ENCODE measurements at regions not wholly inside any gene's neighbourhood (a gene's known extent, or its start where the extent isn't known, plus 50 kb on each side); places are given as distances from the start of the nearest gene placed in this dataset.
A peak's percentile ranks its signal among the peaks of the same experiment; 100 is the strongest.

- Histone ChIP-seq H2BK5ac (ENCODE audit: low read depth, low read length, poor library complexity, severe bottlenecking) (peak overlapping the region; percentile 77), H2AK9ac (replicated peaks; ENCODE audit: low read depth, low read length, poor library complexity) (no peak overlapping the region), H3K14ac (replicated peaks; ENCODE audit: low read depth, low read length) (peak overlapping the region; percentile 84), H3K9me1 (ENCODE audit: insufficient read depth, low read length) (no peaks in the 10 kb centered on the region), H3K4me1 (ENCODE audit: control insufficient read depth, insufficient read depth, low read length) (peaks cover 2% of the 10 kb centered on the region; the same call in 1 of the 2 replicates), H2BK120ac (ENCODE audit: low read depth, low read length) (peak overlapping the region; percentile 87; the same call in 1 of the 2 replicates), H3K36me3 (ENCODE audit: control insufficient read depth, insufficient read depth, low read length) (no peaks in the 10 kb centered on the region), H4K91ac (ENCODE audit: insufficient read depth, low read depth, low read length) (peak overlapping the region; percentile 45; the same call in 1 of the 2 replicates), H3K27me3 (ENCODE audit: control insufficient read depth, insufficient read depth, low read length) (no peaks in the 10 kb centered on the region), H2AK5ac (ENCODE audit: low read depth, low read length) (0 out of 2 replicates have a peak overlapping the region, but pooled peaks have one; percentile 0), H2BK20ac (ENCODE audit: low read depth, low read length) (peak overlapping the region; percentile 94), H3K56ac (ENCODE audit: extremely low read depth, insufficient read depth, low read length) (no peak overlapping the region), H2BK15ac (ENCODE audit: low read depth, low read length) (peak overlapping the region; percentile 9; the same call in 1 of the 3 replicates), H2AFZ (replicated peaks; ENCODE audit: low read length, poor library complexity) (no peak overlapping the region), H3K79me1 (ENCODE audit: low read depth in 1 of 2, low read length in 2 of 2) (no peaks in the 10 kb centered on the region), H3K4me3 (ENCODE audit: insufficient read depth, low read depth, low read length) (no peak overlapping the region), H3K4me2 (ENCODE audit: low read depth, low read length) (peak overlapping the region; percentile 49; the same call in 1 of the 2 replicates), H3K23ac (ENCODE audit: low read depth, low read length) (peak overlapping the region; percentile 20; the same call in 1 of the 2 replicates), H4K20me1 (ENCODE audit: insufficient read depth, low read length) (no peaks in the 10 kb centered on the region), H4K5ac (ENCODE audit: low read depth, low read length) (peak overlapping the region; percentile 30; the same call in 1 of the 2 replicates), H3K4ac (ENCODE audit: low read depth, low read length) (0 out of 2 replicates have a peak overlapping the region, but pooled peaks have one; percentile 32), H4K8ac (ENCODE audit: low read depth in 2 of 2, low read length in 2 of 2) (peak overlapping the region in 1 of 2 experiments; percentile 27; a peak in 1 of 4 replicates), H3K27ac (ENCODE audit: insufficient read depth, low read length) (no peak overlapping the region), H3K9me3 (ENCODE audit: control insufficient read depth, insufficient read depth, low read length) (peaks cover 13% of the 10 kb centered on the region), H3K18ac (ENCODE audit: low read depth, low read length) (peak overlapping the region; percentile 64; the same call in 1 of the 2 replicates), H3K9ac (ENCODE audit: low read depth, low read length) (no peak overlapping the region)
- CTCF ChIA-PET = no interaction called here
- intact Hi-C loops (cut with micrococcal nuclease) = no loop called here
- dilution Hi-C loops (cut with HindIII; ENCODE audit: low sequenced_read_pairs, unreplicated experiment) = no loop called here
- in situ Hi-C loops (cut with MboI; ENCODE audit: low sequenced_read_pairs) = no loop called here
- DNase-seq = peak; percentile 83
- no CpG with 5 or more reads among the region's 1 CpG for WGBS, 2 experiments (ENCODE audit: extremely low coverage in 2 of 2, insufficient read length in 1 of 2)
- POLR2A ChIA-PET (ENCODE audit: unreplicated experiment) = no interaction called here
- BruUV-seq (replicated peaks) = no TSS peak
- peak; percentile 86 for ATAC-seq (ENCODE audit: low read depth)
- TF ChIP-seq CTCF (conservative IDR thresholded peaks at IDR 0.05; ENCODE audit: low read depth, low read length) = no peak
- TF ChIP-seq POLR2A (IDR thresholded peaks at IDR 0.05; ENCODE audit: low read depth, low read length) = no peak
- no peak for TF ChIP-seq NFE2L2 (IDR thresholded peaks at IDR 0.05; ENCODE audit: low read depth, low read length)
- no peak for TF ChIP-seq RFX5 (IDR thresholded peaks at IDR 0.05; ENCODE audit: low read depth, low read length)
These were observed 542.6 kb downstream of the HDGFL1 start for GRCh38 chr6:23111984-23112383.
